ENCODE measurements at regions not wholly inside any gene's neighbourhood (a gene's known extent, or its start where the extent isn't known, plus 50 kb on each side); places are given as distances from the start of the nearest gene placed in this dataset.
"Not testable (repeated sequence)": the region's sequence is repeated elsewhere in the genome, so short reads cannot be mapped to it uniquely, and the experiment has no call there.

- DNase-seq (ENCODE audit: low read depth in 2 of 2) = no peak
Measured at GRCh38 chr12:91743704-91744321, 401.8 kb downstream of the BTG1 start.

GRCh38 chr12:91743280-91743679 lies 402.4 kb downstream of the BTG1 start:
- no peak for DNase-seq (ENCODE audit: low read depth in 2 of 2)

GRCh38 chr12:91741932-91742331 lies 403.7 kb downstream of the BTG1 start:
- DNase-seq (ENCODE audit: low read depth in 2 of 2) = no peak

GRCh38 chr12:91733846-91734245 lies 411.8 kb downstream of the BTG1 start:
- peak; percentile 53 to 55 for DNase-seq (ENCODE audit: low read depth in 2 of 2)

GRCh38 chr12:91732086-91732485 lies 413.6 kb downstream of the BTG1 start:
- DNase-seq (ENCODE audit: low read depth in 2 of 2) = peak; percentile 26 to 29

- no peak for DNase-seq (ENCODE audit: low read depth in 2 of 2)
Measured at GRCh38 chr12:91729543-91729942, 416.1 kb downstream of the BTG1 start.

GRCh38 chr12:91723191-91723590 lies 422.5 kb downstream of the BTG1 start:
- no peak for DNase-seq (ENCODE audit: low read depth in 2 of 2)

GRCh38 chr12:91722072-91722471 lies 423.6 kb downstream of the BTG1 start:
- no peak for DNase-seq (ENCODE audit: low read depth in 2 of 2)

GRCh38 chr12:91721023-91721422 lies 424.6 kb downstream of the BTG1 start:
- DNase-seq (ENCODE audit: low read depth in 2 of 2) = no peak

- no peak for DNase-seq (ENCODE audit: low read depth in 2 of 2)
Measured at GRCh38 chr12:91718326-91718725, 427.3 kb downstream of the BTG1 start.

GRCh38 chr12:91717804-91718203 lies 427.8 kb downstream of the BTG1 start:
- no peak for DNase-seq (ENCODE audit: low read depth in 2 of 2)

- DNase-seq (ENCODE audit: low read depth in 2 of 2) = not testable (repeated sequence)
Measured at GRCh38 chr12:91711925-91712324, 433.7 kb downstream of the BTG1 start.

GRCh38 chr12:91706466-91706865 lies 439.2 kb downstream of the BTG1 start:
- DNase-seq (ENCODE audit: low read depth in 2 of 2) = no peak

GRCh38 chr12:91704446-91704845 lies 441.2 kb downstream of the BTG1 start:
- DNase-seq (ENCODE audit: low read depth in 2 of 2) = no peak

GRCh38 chr12:91703491-91704283 lies 442.0 kb downstream of the BTG1 start:
- no peak for DNase-seq (ENCODE audit: low read depth in 2 of 2)

GRCh38 chr12:91702843-91703425 lies 442.7 kb downstream of the BTG1 start:
- no peak for DNase-seq (ENCODE audit: low read depth in 2 of 2)

GRCh38 chr12:91695964-91696363 lies 449.7 kb downstream of the BTG1 start:
- no peak for DNase-seq (ENCODE audit: low read depth in 2 of 2)

GRCh38 chr12:91695406-91695805 lies 450.2 kb downstream of the BTG1 start:
- not testable (repeated sequence) for DNase-seq (ENCODE audit: low read depth in 2 of 2)

- DNase-seq (ENCODE audit: low read depth in 2 of 2) = no peak
Measured at GRCh38 chr12:91690531-91690930, 455.1 kb downstream of the BTG1 start.

- DNase-seq (ENCODE audit: low read depth in 2 of 2) = no peak
Measured at GRCh38 chr12:91687052-91688017, 458.3 kb downstream of the BTG1 start.

- no peak for DNase-seq (ENCODE audit: low read depth in 2 of 2)
Measured at GRCh38 chr12:91685917-91686316, 459.7 kb downstream of the BTG1 start.

GRCh38 chr12:91681751-91682150 lies 463.9 kb downstream of the BTG1 start:
- no peak for DNase-seq (ENCODE audit: low read depth in 2 of 2)

Data from fibroblast of skin of left biceps (primary cell).